ENCODE measurements at regions not wholly inside any gene's neighbourhood (a gene's known extent, or its start where the extent isn't known, plus 50 kb on each side); places are given as distances from the start of the nearest gene placed in this dataset.

DNA sequence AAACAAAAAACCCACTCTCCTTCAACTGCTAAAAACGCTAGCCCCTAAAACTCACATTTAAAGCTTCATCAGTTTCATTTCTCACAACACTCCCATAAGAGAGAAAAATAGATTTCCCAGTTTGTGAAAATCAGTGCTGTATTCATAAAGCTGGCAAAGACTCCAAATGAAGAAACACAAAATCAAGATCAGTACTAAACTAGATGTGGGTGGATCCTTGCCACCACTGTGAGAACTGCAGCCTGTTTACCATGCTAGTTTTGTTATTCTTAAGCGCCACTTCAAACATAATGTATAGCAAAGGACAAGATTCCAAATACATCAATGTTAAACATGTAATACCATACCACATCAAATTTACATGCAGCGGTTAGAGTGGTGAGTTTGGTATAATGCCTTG, 104.5 kb upstream of the CCDC150 start:
- Mint-ChIP-seq H3K27ac (no peak overlapping the region), H3K36me3 (no peaks in the 10 kb centered on the region), H3K4me3 (no peak overlapping the region), H3K27me3 (ENCODE audit: low read depth in 3 of 3) (peaks cover 1 to 10% (median 3%) of the 10 kb centered on the region in 3 donors), H3K4me1 (no peaks in the 10 kb centered on the region), H3K9me3 (peaks cover 0 to 8% (median 0%) of the 10 kb centered on the region in 6 donors)
- no peak for DNase-seq

DNA sequence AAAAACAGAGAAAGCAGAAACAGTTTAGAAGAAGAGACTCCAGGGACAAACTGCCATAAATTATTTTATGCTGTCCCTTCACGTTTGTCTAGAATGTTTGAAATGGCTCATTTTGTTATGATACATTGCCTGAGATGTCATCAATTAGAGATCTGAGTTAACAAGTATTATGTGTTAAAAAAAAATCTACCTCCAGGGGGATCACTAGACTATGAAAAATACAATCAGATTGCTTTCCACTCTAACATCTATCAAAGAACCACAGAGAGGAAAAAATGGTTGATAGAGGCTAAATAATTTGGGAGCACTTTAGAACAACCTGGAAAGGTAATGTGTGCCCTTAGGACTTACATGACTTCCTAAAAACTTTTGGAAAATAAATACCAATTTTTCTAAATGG, 103.8 kb upstream of the CCDC150 start:
- Mint-ChIP-seq H3K27ac (no peak overlapping the region), H3K27me3 (ENCODE audit: low read depth in 3 of 3) (peaks cover 1 to 10% (median 3%) of the 10 kb centered on the region in 3 donors)
- no peak for DNase-seq

DNA sequence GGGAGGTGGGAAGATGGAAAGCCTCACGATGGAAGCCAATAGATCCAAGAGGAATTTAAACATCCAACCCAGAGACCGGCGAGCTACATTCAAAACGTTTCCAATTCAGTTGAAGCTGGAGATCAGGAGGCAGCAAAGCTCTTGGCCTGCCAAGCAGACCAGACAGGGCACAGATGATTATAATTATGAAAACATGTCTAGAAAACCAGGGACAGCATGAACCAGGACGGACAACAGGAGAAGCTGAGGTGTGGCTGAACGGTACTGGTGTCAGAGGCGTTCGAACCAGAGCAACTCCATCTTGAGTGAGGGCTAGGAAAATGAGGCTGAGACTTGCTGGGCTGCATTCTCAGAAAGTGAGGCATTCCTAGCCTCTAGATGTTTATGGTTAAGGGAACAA, 102.2 kb upstream of the CCDC150 start:
- Mint-ChIP-seq H3K27ac (no peak overlapping the region), H3K9me3 (peaks cover 0 to 3% (median 0%) of the 10 kb centered on the region in 6 donors), H3K27me3 (ENCODE audit: low read depth in 3 of 3) (peaks cover 0 to 10% (median 2%) of the 10 kb centered on the region in 3 donors), H3K36me3 (no peaks in the 10 kb centered on the region), H3K4me1 (no peaks in the 10 kb centered on the region), H3K4me3 (no peak overlapping the region)
- no peak for DNase-seq

More for the DNA sequence above, 103.8 kb upstream of the CCDC150 start:
- Mint-ChIP-seq H3K4me3 (no peak overlapping the region), H3K36me3 (no peaks in the 10 kb centered on the region), H3K9me3 (peaks cover 0 to 6% (median 0%) of the 10 kb centered on the region in 6 donors), H3K4me1 (no peaks in the 10 kb centered on the region)

DNA sequence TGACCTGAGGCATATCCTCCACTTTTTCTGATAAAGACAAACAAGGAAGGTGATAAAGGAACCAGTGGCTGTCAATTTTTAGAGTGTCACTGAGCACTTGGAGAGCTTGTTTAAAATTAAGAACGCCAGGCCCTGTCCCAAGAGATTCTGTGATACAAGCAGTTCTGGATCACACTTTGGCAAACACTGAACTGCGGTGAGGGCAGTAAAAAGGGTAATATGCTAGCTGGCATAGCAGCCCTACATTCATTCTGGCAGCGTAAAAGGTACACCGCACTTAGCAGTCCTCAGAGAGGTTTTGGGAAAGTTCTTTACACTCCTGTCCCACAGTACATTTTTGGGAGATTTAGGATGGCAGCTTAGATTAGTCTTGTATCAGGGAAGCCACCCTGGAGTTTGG, 101.3 kb upstream of the CCDC150 start:
- Mint-ChIP-seq H3K27ac (no peak overlapping the region), H3K36me3 (no peaks in the 10 kb centered on the region), H3K9me3 (peaks cover 0 to 2% (median 0%) of the 10 kb centered on the region in 6 donors), H3K27me3 (ENCODE audit: low read depth in 3 of 3) (peaks cover 0 to 10% (median 2%) of the 10 kb centered on the region in 3 donors), H3K4me1 (no peaks in the 10 kb centered on the region), H3K4me3 (no peak overlapping the region)
- DNase-seq = no peak

DNA sequence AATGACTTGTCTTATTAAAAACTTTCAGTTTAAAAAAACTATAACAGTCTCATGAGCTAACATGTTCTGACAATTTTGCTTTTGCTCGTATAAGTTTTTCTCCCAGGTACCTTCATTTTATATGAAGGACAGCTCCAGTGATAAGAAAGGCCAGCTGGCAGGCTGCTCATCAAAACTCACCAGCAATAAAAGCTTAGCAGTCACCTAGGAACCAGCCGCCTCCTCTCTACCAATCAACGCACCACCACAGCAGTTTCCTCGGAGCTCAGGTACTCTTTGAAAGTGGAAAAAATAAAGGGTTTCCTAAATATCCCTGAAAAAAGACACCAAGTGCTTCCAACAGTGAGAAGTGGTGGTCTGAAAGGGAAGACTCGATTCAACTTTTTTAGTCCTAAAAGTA, 100.9 kb upstream of the CCDC150 start:
- H3K36me3 Mint-ChIP-seq = no peaks in the 10 kb centered on the region
- H3K4me3 Mint-ChIP-seq = no peak overlapping the region
- no peak for DNase-seq
- no peaks in the 10 kb centered on the region for H3K4me1 Mint-ChIP-seq
- peaks cover 0 to 10% (median 2%) of the 10 kb centered on the region in 3 donors for H3K27me3 Mint-ChIP-seq (ENCODE audit: low read depth in 3 of 3)
- H3K27ac Mint-ChIP-seq = no peak overlapping the region
- H3K9me3 Mint-ChIP-seq = no peaks in the 10 kb centered on the region

DNA sequence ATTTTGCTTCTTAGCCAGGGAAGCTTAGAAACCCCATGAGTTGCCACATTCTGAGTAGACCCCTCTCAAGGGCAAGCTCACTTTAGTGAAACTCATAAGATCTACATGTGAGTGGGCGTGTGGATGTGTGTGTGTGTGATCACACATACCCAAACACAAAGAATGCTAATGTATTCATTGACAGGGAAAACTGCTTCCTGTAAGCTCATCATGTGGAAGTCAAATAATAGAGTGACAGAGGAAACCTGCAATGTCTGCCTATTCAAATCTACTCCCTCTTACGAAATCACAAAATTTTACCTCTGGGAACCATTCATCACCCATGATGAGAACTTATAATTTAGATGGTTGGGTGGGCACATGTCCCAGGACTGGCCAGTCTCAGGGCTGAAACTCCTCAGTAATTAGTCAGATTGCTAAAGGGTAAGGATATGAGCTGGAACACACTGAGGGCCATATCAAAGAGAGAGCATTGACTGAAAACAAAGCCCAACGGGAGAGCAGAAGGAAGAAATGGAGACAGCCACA, 94.5 kb upstream of the CCDC150 start:
- Mint-ChIP-seq H3K4me3 (no peak overlapping the region), H3K27ac (no peak overlapping the region), H3K27me3 (ENCODE audit: low read depth in 3 of 3) (peaks cover 0 to 2% (median 1%) of the 10 kb centered on the region in 3 donors), H3K36me3 (no peaks in the 10 kb centered on the region), H3K9me3 (peaks cover 0 to 3% (median 0%) of the 10 kb centered on the region in 6 donors), H3K4me1 (no peaks in the 10 kb centered on the region)
- DNase-seq = no peak

DNA sequence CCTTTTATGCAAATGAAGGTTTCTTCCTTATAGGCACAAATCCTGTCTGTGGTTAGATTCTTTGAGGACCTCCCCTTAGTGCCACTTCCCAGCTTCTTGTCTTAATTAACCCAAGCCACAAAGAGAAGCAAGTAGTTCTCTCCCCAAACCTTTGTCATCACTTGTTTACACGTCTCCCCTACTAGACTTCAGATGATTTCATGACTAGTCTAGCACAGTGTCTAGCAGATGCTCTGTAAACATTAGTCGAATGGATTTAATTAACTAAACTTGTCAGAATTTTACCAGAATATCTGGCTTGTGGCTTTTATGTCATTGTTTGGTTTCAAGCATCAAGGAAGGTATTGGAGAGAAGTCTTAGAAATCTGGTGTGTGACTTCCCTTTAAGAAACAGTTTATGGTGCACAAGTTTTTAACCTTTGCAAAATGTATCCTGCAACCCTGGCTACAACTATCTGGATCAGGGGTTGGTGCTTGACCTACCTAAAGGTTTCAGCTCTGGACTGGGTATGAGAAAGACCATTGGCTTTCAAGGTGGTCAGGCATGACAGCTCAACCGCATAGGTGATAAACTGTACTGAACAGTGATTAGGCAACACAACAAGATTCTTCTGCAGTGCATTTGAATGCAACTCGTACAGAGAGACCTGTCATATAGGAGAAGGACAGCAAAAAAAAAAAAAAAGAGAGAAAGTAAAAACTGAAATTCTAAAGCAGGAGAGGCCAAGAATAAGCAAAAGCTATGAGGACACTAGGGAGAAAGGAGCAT, 93.2 kb upstream of the CCDC150 start:
- no peak for DNase-seq
- Mint-ChIP-seq H3K27ac (no peak overlapping the region), H3K27me3 (ENCODE audit: low read depth in 3 of 3) (peaks cover 0 to 2% (median 1%) of the 10 kb centered on the region in 3 donors), H3K4me1 (no peaks in the 10 kb centered on the region), H3K4me3 (no peak overlapping the region), H3K36me3 (no peaks in the 10 kb centered on the region), H3K9me3 (peaks cover 0 to 3% (median 0%) of the 10 kb centered on the region in 6 donors)

DNA sequence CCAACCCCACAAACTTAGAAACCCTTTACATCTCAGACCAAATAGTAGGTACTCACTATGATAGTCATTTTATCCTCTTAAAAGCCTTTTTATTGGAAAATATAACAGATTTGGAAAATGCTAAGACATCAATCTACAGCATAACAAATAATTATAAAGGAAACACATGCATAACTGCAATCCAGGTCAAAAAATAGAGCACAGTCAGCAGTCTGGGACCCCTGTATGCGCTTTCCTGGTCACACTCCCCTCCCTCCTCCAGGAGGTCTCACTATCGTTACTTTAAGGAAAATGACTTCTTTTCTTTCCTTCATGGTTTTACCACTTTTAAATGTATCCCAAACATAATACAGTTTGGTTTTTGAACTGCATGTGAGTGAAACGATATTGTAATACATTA, 90.5 kb upstream of the CCDC150 start:
- Mint-ChIP-seq H3K27me3 (ENCODE audit: low read depth in 3 of 3) (peaks cover 1 to 4% (median 2%) of the 10 kb centered on the region in 3 donors), H3K9me3 (peaks cover 0 to 3% (median 0%) of the 10 kb centered on the region in 6 donors), H3K4me1 (no peaks in the 10 kb centered on the region), H3K27ac (no peak overlapping the region), H3K4me3 (no peak overlapping the region), H3K36me3 (no peaks in the 10 kb centered on the region)
- no peak for DNase-seq

DNA sequence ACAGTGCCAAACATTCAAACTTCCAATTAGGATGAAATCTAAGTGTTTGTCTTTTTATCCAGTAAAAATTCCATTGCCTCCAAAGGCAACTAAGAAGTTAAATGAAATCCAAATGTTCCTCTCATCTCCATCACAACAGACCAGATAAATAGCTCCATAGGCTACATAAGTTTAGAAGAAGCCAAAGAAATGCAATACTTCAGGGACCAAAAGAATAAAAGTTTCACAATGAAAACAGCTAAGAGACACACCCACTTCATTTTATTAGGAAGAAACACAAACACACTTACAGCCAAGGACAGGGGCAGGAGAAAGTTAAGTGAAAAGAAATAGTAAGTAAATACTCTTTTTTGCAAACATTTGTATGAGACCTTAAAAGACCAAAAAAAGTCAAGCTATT, 88.5 kb upstream of the CCDC150 start:
- Mint-ChIP-seq H3K36me3 (no peaks in the 10 kb centered on the region), H3K27me3 (ENCODE audit: low read depth in 3 of 3) (peaks cover 1 to 4% (median 2%) of the 10 kb centered on the region in 3 donors), H3K27ac (no peak overlapping the region), H3K9me3 (peaks cover 0 to 3% (median 0%) of the 10 kb centered on the region in 6 donors), H3K4me1 (no peaks in the 10 kb centered on the region), H3K4me3 (no peak overlapping the region)
- DNase-seq = no peak

DNA sequence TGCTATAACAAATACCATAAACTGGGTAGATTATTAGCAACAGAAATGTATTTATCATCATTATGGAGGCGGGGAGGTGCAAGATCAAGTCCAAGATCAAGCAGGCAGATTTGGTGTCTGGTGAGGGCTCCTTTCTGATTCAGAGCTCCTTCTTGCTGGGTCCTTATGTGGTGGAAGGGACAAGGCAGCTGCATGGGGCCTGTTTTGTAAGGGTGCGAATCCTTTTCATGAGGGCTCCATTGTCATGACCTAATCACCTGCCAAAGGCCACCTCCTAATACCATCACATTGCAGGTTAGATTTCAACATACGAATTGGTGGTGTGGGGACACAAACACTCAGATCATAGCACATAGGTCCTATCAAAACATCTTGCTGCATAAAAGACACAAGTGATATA, 84.4 kb upstream of the CCDC150 start:
- H3K4me1 Mint-ChIP-seq = no peaks in the 10 kb centered on the region
- no peak for DNase-seq
- H3K27me3 Mint-ChIP-seq (ENCODE audit: low read depth in 3 of 3) = peaks cover 0 to 4% (median 2%) of the 10 kb centered on the region in 3 donors
- H3K9me3 Mint-ChIP-seq = no peaks in the 10 kb centered on the region
- H3K27ac Mint-ChIP-seq = no peak overlapping the region
- no peak overlapping the region for H3K4me3 Mint-ChIP-seq
- H3K36me3 Mint-ChIP-seq = no peaks in the 10 kb centered on the region

DNA sequence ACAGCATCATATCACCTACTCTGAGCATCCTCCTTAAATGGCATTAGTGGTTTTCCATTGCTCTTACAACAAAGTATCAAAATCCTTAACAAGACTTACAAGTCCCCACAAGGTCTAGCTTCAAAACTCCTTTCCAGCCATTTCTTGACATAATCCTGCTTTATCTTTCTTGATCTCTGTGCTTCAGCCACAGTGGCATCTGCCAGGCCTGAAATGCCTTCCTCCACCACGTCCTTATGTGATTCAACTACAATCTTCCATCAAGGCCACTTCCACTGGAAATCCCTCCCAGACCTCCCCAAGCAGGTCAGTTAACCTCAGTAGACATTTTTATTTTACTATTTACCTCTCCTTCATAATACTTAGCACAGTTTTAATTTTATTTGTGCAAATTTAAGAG, 83.8 kb upstream of the CCDC150 start:
- no peak for DNase-seq
- H3K27ac Mint-ChIP-seq = no peak overlapping the region
- H3K27me3 Mint-ChIP-seq (ENCODE audit: low read depth in 3 of 3) = peaks cover 0 to 4% (median 2%) of the 10 kb centered on the region in 3 donors
- peaks cover 0 to 2% (median 0%) of the 10 kb centered on the region in 6 donors for H3K9me3 Mint-ChIP-seq
- no peaks in the 10 kb centered on the region for H3K36me3 Mint-ChIP-seq
- no peak overlapping the region for H3K4me3 Mint-ChIP-seq
- no peaks in the 10 kb centered on the region for H3K4me1 Mint-ChIP-seq

DNA sequence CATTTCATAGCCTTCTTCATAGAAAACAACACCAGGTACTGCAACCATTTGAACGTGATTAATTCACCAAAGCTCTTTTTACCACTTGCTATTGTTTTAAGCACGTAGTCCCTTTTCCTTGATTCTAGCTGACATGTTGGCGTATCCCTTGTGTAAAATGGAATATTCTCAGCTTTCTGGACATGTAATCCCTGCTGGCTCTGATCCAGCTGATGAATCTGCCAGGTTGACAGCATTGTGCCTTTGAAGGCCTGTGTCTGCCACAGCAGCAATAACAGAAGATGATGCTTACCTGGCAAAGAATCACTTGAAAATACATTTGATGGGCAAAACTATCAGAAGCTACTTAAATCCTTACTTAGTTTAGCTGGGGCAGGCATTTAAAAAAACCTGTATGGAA, 81.0 kb upstream of the CCDC150 start:
- no peaks in the 10 kb centered on the region for H3K36me3 Mint-ChIP-seq
- no peak for DNase-seq
- peaks cover 0 to 11% (median 1%) of the 10 kb centered on the region in 6 donors for H3K9me3 Mint-ChIP-seq
- H3K27ac Mint-ChIP-seq = no peak overlapping the region
- H3K4me3 Mint-ChIP-seq = no peak overlapping the region
- H3K4me1 Mint-ChIP-seq = no peaks in the 10 kb centered on the region
- H3K27me3 Mint-ChIP-seq (ENCODE audit: low read depth in 3 of 3) = peaks cover 1 to 6% (median 6%) of the 10 kb centered on the region in 3 donors

DNA sequence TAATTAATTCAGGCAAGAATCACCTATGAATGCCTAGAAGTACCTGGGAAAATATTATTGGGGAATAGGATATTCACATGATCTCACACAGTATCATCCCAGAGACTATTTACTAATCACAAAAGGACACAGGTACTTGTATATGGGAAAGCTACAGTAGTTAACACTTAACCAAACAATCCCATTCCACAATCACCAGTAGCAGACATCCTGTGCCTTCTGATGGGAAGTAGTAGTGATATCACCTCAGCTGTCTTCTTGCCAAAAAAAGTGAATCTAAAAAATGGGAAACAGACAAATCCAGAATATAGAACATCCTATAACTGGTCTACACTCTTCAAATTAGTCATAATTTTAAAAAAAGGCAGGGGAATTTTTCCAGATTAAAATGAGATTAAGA, 75.6 kb upstream of the CCDC150 start:
- Mint-ChIP-seq H3K4me1 (no peaks in the 10 kb centered on the region), H3K27me3 (ENCODE audit: low read depth in 3 of 3) (peaks cover 3 to 6% (median 4%) of the 10 kb centered on the region in 3 donors), H3K4me3 (no peak overlapping the region), H3K36me3 (no peaks in the 10 kb centered on the region), H3K9me3 (peaks cover 0 to 11% (median 1%) of the 10 kb centered on the region in 6 donors), H3K27ac (no peak overlapping the region)
- no peak for DNase-seq

DNA sequence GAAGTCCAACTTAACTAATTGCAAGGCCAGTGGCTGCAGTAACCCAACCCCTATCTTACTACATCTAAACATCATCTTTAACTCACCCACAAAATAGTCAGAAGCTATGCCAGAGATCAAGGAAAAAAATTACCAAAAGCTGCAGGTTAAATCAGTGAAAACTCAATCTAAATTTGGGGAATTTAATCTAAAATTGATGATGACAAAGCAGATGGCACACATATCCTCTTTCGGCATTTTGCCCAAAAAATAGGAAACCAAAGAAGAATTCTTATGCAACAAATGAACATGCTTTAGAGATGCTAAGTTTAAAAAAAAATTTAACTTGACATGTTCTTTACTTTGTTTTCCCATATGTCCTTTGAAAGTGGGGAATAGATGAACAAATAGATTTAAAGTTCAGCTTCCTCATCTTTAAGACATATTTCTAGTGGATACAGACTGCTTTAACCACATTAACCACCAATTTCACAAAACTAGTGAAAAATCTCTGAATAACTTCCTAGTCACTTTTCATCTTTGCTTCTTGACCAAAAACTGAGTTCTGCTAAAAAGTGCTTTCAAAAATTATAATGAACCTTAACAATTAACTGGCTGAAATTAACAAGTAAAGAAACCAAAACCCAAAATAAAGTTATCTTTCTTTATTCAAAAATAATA, 74.3 kb upstream of the CCDC150 start:
- peaks cover 0 to 11% (median 1%) of the 10 kb centered on the region in 6 donors for H3K9me3 Mint-ChIP-seq
- no peak overlapping the region for H3K27ac Mint-ChIP-seq
- peaks cover 4 to 8% (median 5%) of the 10 kb centered on the region in 3 donors for H3K27me3 Mint-ChIP-seq (ENCODE audit: low read depth in 3 of 3)
- no peaks in the 10 kb centered on the region for H3K4me1 Mint-ChIP-seq
- no peak for DNase-seq
- no peak overlapping the region for H3K4me3 Mint-ChIP-seq
- no peaks in the 10 kb centered on the region for H3K36me3 Mint-ChIP-seq

Data from immature natural killer cell (primary cell).